GM19395 (cell line): ENCODE measurements at regions not wholly inside any gene's neighbourhood (a gene's known extent, or its start where the extent isn't known, plus 50 kb on each side); places are given as distances from the start of the nearest gene placed in this dataset.

Experiments used
- ATAC-seq: cut with Tn5 transposase; IDR thresholded peaks from one replicate; pipeline ENCODE4 v1.9.1; 2021; ENCODE audit warnings: mild to moderate bottlenecking, moderate library complexity; ENCODE audit not compliant: unreplicated experiment

DNA sequence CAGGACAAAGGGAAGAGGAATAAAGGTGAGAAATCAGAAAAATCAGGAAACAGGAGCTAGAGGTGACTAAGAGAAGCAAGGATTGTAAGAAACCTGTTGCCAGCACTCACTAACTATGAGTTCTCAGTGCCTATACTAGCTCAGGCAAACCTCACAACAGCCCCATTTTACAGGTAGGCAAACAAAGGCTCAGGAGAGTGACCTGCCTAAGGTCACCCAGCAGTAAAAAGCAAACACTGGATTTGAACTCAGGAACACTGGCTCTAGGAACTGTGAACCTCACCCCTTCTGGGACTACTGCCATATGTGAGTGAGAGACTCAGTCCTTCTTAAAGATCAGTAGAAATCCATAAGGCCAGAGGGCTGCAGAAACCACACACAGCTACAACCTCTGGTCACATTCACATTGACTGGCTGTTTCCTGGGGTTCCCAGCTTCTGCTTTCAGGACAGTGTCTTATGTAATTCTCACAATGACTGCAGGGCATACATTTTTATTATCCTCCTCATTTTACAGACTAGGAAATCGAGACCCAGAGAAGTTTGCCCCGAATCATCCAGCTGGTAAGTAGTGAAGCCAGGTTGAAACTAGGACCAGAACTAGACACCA is 80.7 kb upstream of the MAFB start:
- ATAC-seq: no peak

DNA sequence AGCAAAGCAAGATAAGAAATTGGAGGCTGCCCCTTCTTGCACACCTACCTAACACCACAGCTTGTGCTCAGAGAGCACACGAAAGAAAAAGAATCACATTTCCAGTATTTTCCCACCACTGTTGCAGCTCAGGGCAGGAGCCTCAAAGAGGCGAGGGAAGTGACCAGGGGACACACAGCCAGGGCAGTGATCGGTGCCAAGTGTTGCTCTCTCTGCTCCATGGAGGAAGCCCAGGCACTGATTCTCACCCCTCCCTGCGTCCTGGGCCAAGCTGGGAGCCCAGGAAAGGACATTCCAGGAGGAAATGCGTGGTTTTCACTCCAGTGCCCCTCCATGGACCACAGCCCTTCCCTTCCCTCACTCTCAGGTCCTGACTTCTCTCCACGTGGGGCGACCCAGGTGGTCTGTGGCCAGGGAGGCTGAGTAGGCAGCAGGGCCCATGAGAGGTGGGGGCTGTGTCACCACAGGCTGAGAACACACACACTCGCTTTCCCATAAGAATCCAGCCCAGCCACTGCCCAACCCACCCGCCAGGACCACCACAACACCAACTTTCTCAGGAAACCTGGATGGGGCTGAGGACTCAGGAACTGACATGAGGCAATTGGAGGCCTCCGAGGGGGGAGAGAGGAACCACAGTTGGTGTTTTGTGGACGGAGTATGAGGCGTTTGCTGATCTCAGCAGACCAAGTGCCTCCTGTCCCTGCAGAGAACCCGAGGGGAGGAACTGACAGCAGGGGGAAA is 81.7 kb upstream of the MAFB start:
- ATAC-seq: no peak

DNA sequence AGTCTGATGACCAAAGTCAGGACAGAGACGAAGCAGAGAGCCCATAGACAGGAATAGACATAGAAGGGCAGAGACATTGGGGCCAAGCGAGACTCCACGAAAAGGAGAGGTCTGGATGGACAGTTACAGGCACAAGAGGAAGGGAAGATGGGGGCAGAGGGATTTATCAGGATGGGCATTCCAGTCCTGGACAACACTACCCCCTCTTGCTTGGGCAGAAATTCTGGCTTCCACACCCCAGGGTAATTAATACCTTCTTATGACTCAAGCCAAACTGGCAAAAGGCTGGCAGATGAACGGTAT is 82.2 kb upstream of the MAFB start:
- ATAC-seq: no peak

DNA sequence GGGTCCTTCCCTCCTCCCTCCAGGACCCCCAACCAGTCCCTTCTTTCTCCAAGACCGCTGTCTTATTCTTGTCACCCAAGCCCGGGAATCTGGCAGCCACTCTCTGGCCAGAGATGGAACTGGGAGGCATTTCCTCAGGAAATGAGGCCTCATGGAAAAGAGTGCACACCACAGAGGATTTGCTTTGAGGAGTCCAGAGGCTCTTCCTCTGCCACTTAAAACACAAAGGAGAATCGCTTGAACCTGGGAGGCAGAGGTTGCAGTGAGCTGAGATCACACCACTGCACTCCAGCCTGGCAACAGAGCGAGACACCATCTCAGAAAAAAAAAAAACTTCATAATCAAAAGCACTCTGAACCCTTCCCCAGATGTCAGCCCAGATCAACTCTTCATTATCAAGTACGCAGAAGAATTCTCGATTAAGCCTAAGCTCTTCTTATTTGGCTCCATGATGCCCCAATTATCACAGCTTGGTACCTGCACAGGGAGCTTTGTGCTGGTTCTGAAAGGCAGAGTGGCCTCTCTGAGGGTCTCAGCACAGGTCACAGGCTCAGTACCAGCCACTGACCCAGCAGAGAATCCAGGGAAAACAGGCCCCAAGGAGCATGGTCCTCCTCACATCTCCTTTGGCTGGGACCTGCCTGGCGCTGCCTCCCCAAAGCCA is 82.9 kb upstream of the MAFB start:
- ATAC-seq: no peak

DNA sequence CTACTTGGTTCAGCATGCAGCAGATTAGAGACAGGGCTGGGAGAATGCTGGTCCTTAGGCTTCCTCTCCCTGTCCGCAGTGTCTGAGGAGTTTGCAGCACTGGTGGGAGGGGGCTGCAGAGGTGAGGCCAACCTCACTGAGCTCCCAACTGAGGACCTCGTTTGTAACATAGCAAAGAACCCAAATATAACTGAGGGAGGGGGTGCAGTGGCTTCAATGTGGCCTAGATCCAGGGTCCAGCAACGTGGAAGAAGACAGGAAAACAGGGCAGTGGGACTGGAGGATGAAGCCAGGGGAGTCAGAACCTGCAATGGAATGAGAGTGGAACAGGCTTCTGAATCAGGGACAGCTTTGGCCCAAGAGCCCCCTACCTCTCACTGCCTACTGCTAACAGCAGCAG is 84.3 kb upstream of the MAFB start:
- ATAC-seq: no peak

DNA sequence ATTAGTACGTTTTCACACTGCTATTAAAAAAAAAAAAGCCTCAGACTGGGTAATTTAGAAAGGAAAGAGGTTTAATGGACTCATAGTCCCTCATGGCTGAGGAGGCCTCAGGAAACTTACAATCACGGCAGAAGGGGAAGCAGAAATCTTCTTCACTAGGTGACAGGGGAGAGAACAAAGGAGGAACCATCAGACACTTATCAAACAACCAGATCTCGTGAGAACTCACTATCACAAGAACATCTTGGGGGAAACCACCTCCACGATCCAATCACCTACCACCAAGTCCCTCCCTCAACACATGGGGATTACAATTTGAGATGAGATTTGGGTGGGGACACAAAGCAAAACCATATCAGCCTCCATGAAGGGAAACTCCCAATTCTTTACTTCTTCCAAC is 85.2 kb upstream of the MAFB start:
- no peak for ATAC-seq

DNA sequence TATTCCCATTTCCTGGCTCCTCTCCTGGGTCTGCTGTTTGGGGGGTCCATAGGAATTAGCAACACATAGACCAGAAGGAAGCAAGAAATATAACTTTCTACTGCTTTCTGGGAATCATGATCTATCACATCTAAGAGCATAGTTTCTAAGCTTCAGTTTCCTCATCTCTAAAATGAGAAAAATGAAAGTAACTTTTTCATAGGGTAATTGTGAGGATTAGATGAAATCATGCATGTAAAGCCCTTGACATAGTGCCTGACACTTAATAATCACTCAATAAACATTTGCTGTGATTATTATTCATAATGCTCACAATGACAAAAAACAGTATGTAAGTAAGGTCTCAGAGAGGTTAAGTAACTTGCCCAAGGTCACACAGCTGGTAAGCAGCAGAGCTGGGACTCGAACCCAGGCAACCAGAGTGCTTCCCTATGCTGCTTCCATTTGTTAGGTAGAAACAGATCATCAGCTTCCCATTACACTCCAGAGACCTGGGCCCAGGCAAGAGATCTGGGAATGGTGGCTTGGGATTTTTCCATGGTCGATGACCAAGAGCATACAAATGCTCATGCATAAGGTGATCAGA is 86.6 kb upstream of the MAFB start:
- ATAC-seq: no peak

DNA sequence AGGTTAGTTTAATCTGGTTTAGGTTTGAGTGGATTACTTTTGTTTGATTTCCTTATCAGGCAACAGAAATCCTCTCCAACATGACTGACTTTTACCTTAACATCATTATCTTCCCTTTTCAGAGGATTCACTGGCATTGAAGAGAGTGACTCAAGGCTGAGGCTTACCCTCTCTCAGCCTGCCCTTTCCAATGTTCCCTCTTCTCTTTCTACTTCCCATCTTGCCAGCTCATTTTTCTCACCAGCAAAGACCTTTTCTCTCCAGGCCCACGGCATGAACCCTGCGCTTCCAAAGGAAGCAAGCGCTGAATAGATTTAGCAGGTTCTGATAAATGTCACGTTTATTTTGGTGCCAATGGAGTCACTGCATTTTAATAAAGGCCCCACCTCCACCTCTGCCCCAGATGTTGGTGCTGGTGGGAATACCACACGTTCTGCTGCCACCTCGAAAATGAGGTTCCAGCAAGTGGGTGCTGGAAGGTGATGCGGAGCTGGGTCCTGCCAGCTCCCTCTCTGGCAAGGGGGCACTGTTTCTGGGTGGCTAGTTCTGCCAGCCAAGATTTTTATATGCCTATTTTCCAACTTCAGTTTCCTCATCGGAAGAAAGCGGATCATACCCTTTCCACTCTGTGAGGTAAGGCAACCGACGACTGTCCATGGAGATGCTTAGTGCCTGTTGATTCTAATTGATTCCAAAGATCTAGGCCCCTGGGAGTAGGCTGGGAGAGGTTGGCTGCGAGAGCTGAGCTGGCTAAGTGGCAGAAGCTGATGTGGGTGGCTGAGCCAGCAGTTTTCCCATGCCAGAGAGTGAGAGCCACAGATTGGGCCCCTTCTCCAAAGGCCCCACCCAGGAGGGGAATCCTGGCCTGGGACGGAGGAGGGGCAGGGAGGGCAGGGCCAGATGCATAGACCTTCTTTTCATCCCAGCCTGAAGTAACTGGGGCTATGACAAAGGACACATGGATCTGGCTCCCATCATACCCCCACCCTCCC is 87.7 kb upstream of the MAFB start:
- no peak for ATAC-seq

DNA sequence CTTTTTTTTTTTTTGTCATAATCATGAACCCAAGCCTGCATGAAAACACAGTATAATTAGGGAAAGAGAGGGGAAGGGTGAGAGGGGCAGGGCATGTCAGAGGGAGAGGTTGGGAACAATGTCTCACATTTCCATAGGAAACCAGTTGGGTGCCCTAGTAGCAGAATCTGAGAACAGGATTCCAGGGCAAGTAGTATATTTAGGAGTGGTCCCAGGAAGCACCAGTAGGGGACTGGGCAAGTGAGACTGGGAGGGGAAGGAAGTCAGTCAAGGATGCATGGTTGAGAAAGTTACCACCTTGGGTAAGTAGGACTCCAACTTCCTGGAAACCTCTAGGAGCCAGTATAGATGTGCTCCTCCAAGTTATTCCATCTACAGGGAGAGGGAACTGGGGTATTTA is 88.6 kb upstream of the MAFB start:
- ATAC-seq: no peak

DNA sequence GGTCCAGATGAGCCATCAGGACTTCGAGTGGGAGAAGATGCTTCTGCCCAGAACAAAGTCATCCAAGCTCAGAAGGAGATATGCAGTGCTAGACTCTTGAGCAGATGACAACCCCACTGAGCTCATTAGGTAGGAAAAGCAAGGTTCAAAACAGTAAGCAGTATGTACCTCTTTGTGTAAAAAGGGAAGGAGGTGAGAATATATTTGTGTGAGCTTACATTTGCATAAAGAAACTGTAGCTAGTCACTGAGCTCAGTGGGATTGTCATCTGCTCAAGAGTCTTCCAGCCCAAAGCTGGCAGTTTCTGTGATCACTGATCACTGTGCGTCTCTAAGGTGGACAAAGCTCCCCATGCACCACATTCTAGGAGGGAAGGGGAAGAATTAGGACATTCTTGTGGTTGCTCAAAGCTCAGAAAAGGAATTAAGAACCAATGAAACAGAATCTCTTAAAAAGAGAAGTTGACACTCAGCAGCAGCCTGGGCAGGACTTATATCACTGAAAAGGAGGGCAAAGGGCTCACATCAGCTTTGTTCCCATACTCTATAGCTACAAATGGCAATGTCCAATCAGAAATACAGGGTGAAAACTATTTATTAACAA is 90.0 kb upstream of the MAFB start:
- ATAC-seq: no peak

DNA sequence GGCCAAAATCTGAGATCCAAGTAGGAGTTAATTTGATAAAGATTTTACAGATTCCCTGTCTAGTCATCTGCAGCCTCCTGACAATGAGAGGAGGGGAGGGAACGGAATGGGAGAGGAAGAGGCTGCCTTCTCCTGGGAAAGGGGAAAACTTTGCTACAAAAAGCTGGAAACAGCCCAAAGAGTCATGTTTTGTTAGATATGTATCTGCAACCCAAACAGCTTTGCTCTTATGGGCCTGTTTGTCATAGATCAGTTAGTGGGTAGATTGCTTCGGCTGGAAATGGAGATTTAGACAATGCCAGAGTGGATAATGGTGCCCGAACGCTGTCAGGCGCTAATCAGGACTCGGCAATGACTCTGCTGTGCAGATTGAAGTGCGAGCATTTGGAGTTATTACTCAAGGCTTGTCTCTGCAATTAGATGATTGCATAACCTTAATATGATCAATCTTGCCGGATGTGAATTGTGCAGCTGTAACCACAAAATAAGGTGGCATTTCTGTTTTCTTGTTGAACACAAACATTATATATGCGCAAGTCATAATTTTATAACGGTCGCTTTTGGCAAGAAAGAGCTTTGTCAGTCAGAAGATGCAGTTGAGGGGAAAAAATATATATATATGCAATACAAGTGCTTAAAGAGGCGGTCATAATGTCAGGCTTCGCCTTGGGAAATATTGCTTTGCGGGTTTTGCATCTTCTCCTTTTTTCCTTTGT is 92.4 kb upstream of the MAFB start:
- no peak for ATAC-seq

DNA sequence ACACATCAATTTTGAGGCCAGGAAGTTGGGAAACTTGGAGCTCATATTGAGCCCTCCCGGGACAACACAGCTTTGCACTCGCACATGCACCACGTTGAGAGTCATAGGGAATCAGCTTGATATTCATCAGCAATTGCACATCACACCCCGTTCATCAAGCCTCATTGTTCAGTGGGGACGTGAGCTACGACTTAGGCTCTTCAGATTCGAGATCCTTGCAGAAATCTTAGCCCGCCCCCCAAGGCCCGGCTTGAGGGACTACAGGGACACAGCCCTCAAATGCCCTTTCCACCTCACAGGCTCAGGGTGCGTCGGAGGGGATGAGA is 93.0 kb upstream of the MAFB start:
- ATAC-seq: no peak

DNA sequence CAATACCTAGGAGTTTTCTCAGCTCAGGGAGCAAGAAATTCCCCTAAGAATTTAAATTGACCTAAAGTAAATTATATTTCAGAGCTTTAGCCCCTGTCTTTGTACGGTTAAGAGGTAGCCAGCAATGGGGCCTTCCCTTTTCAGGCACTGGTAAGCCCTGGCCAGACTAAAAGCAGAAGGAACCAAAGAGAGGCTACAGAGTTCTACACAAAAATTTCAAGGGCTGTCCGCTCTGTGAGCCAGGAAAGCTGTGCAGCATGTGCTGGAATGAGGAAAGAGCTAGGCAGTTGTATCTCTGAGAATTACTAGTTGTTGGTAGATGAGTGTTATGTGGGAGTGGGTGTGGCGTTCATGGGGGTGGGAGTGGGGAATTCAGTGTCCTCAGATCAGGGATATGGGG is 96.3 kb upstream of the MAFB start:
- ATAC-seq: no peak

DNA sequence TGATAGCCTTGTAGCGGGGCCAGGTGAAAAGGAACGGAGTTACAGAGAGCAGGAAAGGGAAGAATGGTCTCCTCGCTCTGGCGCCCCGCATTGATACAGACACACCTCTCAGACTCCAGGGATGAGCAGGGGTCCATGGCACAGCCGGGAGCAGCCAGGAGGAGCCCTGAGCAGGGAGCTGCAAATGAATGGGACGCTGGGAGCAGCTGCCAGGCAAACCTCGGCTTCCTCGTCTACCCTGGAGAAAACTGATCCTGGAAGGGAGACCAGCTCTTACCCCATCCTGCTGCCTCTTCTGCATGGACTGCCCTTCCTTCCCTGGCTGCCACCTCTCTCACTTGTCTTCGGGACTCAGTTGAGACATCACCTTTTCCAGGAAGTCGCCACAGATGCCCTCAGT is 97.3 kb upstream of the MAFB start:
- no peak for ATAC-seq

DNA sequence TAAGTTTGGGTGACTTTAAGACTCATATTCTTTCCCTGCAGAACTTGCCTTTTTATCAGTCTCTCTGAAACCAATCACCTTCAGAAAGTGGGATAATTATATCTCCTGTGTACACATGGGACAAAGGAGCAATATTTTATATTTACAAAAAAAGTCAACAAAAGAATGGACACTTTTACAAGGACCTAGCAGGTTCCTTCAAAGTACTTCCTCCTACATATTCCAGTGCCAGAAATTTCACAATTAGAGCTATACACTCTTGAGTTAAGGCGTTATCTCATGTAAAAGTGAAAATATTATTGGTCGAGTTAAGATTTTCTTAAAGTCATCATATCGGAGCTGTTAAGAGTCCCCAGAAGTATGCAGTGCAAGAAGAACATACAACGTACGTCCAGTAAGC is 98.9 kb upstream of the MAFB start:
- ATAC-seq: no peak

DNA sequence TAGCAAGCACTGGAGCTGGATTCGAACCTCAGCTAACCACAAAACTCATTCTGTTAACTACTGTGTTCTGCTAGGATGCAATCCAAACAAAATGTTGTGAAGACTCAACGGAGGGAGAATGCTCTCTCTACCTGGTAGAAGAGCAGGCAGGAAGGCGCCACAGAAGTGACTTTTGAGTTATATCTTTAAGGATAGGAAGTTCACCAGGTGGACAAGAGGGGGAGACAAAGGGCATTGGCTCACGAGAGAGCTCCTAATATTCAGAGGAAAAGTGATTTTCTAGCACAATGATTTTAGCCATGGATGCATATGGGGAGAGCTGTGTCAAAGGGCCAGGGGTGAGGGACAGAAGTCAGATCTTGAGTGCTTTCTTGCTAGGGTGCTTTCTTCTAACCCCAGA is 108.4 kb upstream of the MAFB start:
- ATAC-seq: no peak

DNA sequence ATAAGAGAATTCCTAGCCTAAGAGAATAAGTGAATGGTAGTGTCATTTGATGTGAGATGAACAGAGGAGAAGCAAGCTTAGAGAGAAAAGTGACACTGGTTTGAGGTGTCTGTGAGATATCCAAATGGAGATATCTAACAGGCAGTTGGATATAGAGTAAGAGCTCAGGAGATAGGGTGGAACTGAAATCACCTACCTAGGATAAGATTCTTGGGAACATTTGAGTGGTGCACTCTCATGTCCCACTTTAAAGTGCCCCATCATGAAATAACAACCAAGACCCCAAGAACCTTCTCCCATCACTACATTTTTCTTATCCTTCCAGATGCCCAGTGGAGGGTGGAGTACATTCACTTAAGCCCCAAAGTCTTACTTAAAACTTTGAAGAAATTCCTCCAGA is 109.0 kb upstream of the MAFB start:
- ATAC-seq: no peak

DNA sequence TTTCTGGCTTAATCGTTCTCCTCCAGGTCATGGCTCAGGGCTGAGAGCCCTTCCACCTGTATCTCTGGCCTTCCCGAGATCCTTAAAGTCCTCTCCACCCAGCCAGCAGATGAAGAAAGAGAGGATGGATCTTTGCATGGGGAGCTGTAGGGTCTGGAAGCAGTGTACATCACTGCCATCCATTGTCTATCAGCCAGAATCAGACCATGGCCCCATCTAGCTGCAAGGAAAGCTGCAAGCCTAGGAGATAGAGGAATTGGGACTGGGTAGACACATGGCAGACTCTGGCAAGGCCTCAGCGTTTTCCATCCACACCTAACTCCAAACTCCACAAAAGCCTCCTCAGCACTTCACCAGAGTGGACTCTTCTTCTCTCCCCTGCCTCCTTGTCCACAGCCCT is 113.8 kb upstream of the MAFB start:
- no peak for ATAC-seq

DNA sequence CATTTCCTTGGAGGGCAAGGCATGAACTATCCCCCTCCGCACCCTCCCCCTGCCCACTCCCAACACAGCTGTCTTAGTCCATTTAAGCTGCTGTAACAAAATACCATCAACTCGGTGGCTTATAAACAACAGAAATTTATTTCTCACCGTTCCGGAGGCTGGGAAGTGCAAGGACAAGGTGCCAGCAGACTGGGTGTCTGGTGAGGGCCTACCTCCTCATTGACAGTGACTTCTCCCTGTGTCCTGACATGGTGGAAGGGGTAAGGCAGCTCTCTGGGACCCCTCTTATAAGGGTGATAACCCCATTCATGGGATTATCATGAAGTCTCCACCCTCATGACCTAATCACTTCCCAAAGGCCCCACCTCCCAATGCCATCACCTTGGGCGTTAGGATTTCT is 114.3 kb upstream of the MAFB start:
- ATAC-seq: no peak

DNA sequence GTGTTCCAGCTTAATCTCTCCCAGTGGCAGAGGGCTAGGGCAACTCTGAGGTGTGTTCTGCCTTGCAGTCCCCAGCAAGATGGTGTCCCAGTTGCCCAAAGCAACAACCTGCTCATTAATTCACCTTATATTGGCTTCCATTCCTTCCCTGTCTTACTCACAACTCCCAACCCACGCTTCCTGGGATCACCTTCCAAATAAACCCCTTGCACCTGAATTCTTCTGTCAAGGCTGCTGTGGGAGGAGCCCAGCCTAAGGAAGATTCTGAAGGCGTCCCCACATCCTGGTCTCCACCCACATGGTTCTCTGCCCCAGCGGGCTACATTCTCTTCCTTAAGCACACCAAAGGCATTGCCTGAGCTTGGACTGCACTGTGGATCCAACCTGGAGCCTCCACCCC is 116.6 kb upstream of the MAFB start:
- no peak for ATAC-seq
